Bronchial epithelial cell (primary cell): ENCODE measurements at regions not wholly inside any gene's neighbourhood (a gene's known extent, or its start where the extent isn't known, plus 50 kb on each side); places are given as distances from the start of the nearest gene placed in this dataset.

ENCODE experiments used
- DNase-seq: peaks from one replicate; pipeline ENCODE4 v3.0.0-alpha.2; 2010; ENCODE audit warnings: low read depth
- FAIRE-seq: peaks from 2 replicates; lab custom pipeline; 2011; peaks lifted over from hg19 to GRCh38; lab: Jason Lieb, UNC
- H3K27me3 ChIP-seq: 2 replicates; pipeline ENCODE4 v1.5.1; 2011; ENCODE audit warnings: low read length; ENCODE audit not compliant: control insufficient read depth, insufficient read depth
- H3K36me3 ChIP-seq: 2 replicates; pipeline ENCODE4 v1.5.1; 2011; ENCODE audit warnings: low read length; ENCODE audit not compliant: control insufficient read depth, insufficient read depth
- H3K4me3 ChIP-seq: 2 replicates; pipeline ENCODE4 v1.5.1; 2011; ENCODE audit warnings: mild to moderate bottlenecking, low read depth, low read length, control low read depth
- CTCF ChIP-seq: IDR thresholded peaks from 2 replicates; pipeline ENCODE4 v1.5.1; 2011; ENCODE audit warnings: mild to moderate bottlenecking, moderate library complexity, low read length, control low read depth, inconsistent platforms; ENCODE audit not compliant: insufficient read depth, severe bottlenecking

GRCh38 chr20:63097336-63097831 lies 90.6 kb upstream of the BHLHE23 start:
- no peaks in the 10 kb centered on the region for H3K27me3 ChIP-seq
- H3K36me3 ChIP-seq = no peaks in the 10 kb centered on the region
- FAIRE-seq (no peak), DNase-seq (no peak)
- no peak overlapping the region for H3K4me3 ChIP-seq
- TF ChIP-seq CTCF = no peak

- FAIRE-seq (no peak), DNase-seq (no peak)
- no peaks in the 10 kb centered on the region for H3K36me3 ChIP-seq
- no peak for TF ChIP-seq CTCF
- H3K27me3 ChIP-seq = no peaks in the 10 kb centered on the region
- H3K4me3 ChIP-seq = no peak overlapping the region
Observed at GRCh38 chr20:63096681-63097335, 90.0 kb upstream of the BHLHE23 start.

GRCh38 chr20:63095718-63096654 lies 89.2 kb upstream of the BHLHE23 start:
- H3K36me3 ChIP-seq = no peaks in the 10 kb centered on the region
- TF ChIP-seq CTCF = no peak
- no peak overlapping the region for H3K4me3 ChIP-seq
- DNase-seq = no peak
- FAIRE-seq = no peak
- H3K27me3 ChIP-seq = no peaks in the 10 kb centered on the region

- no peak for TF ChIP-seq CTCF
- DNase-seq (no peak), FAIRE-seq (no peak)
- H3K27me3 ChIP-seq = no peaks in the 10 kb centered on the region
- H3K36me3 ChIP-seq = no peaks in the 10 kb centered on the region
- no peak overlapping the region for H3K4me3 ChIP-seq
Observed at GRCh38 chr20:63094767-63095499, 88.2 kb upstream of the BHLHE23 start.

GRCh38 chr20:63093966-63094766 lies 87.4 kb upstream of the BHLHE23 start:
- no peak for TF ChIP-seq CTCF
- H3K36me3 ChIP-seq = no peaks in the 10 kb centered on the region
- DNase-seq (no peak), FAIRE-seq (no peak)
- no peak overlapping the region for H3K4me3 ChIP-seq
- no peaks in the 10 kb centered on the region for H3K27me3 ChIP-seq
